ENCODE measurements at regions not wholly inside any gene's neighbourhood (a gene's known extent, or its start where the extent isn't known, plus 50 kb on each side); places are given as distances from the start of the nearest gene placed in this dataset.

DNA sequence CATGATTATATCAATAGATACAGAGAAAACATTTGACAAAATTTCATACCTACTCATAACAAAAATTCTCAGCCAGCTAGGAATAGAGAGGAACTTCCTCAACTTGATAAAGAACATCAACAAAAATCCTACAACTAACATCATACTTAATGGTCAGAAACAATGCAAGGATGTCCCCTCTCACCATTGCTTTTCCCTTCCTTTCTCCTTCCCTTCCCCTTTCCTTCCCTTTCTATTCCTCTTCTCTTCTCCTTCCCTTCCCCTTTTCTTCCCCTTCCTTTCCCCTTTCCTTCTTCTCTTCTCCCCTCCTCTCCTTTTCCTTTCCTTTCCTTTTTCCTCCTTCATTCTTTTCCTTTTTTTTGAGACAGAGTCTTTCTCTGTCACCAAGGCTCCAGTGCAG lies 418.3 kb upstream of the B3GAT1 start:
- no peak for DNase-seq (ENCODE audit: low read depth in 4 of 4, low spot score in 3 of 4)

DNA sequence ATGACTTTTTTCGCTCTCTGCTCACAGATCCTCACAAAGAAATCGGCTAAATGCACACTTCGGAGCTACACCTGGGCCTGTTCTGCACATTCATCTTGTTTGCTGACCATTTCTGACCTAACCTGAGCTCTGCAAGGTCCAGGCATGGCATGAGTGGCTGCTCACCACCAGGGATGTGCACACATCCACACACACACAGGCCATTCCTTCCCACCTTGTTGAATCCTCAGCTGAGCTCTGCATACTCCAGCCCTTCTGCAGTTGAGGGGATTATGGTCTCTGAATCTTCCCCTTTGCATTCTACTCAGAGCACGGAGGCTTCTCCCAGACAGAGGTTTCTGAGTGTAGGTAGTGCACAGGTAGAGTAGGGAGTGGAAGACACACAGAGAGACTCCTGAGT lies 411.9 kb upstream of the B3GAT1 start:
- DNase-seq (ENCODE audit: low read depth in 4 of 4, low spot score in 3 of 4), result no peak

DNA sequence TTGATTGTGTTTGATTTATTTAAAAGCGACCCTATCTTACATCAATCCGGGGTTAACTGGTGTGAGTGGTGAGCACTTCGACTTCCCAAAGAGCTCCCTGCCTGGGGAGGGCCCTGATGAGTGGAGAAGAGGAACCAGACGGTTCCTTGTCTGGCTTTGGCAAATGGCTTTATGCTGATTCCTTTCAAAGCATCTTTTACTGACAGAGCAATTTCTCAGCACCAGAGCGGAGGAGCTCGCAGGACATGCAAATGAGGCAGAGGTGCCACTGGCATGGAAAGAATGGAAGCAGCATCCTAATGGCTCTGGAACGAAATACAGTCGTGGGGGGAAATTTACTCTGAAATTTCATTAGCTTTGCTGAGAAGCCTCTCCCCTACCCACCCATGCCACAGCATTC lies 410.9 kb upstream of the B3GAT1 start:
- no peak for DNase-seq (ENCODE audit: low read depth in 4 of 4, low spot score in 3 of 4)

DNA sequence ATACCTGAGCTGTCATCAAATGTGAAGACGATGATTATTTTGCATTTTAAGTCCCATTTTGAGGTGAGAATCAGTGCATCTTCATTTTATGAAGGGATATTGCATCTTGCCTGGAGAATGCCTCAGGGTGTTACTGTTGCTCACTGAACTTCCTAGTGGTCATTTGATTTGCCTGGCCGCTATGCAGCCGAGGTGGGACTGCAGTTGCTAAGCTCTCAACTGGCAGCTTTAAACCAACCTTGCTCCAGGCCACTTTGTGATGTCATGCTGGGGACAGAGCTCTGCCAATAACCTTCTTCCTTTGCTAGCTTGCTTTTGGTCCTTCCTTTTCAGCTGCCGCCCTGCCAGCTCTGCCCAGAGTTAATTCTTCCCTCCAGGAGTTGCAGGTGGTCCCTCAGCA lies 409.4 kb upstream of the B3GAT1 start:
- no peak for DNase-seq (ENCODE audit: low read depth in 4 of 4, low spot score in 3 of 4)

DNA sequence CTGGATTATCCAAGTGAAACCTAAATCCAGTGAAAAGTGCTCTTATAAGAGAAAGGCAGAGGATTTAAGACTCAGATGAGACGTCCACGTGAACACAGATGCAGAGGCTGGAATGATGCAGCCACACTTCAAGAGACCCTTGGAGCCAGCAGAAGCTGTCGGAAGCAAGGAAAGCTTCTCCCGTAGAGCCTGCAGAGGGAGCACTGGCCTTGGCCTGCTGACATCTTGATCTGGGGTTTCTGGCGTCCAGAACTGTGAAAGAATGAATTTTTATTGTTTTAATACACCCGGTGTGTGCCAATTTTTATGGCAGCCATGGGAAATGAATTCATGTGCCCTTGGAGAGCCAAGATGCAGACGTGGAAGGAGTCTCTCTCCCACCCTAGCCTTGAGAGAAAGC lies 407.0 kb upstream of the B3GAT1 start:
- DNase-seq (ENCODE audit: low read depth in 4 of 4, low spot score in 3 of 4), result no peak

DNA sequence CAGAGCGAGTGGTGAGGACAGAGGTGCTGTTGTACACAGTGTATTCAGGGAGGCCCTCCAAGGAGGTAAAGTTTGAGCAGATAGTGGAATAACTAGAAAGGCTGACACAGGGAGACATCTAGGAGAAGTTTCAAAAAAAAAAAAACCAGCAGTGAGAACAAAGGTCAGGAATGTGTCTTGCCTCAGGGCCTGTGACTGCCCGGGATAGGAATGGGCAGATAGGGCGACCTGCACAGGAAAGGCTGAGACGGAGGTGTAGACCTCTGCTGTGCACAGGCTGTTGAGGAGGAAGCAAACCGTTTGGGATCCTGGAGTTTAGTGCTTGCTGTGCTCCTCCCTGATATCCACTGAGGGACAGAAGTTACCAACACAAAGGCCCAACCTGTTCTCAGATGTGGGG lies 406.5 kb upstream of the B3GAT1 start:
- no peak for DNase-seq (ENCODE audit: low read depth in 4 of 4, low spot score in 3 of 4)

DNA sequence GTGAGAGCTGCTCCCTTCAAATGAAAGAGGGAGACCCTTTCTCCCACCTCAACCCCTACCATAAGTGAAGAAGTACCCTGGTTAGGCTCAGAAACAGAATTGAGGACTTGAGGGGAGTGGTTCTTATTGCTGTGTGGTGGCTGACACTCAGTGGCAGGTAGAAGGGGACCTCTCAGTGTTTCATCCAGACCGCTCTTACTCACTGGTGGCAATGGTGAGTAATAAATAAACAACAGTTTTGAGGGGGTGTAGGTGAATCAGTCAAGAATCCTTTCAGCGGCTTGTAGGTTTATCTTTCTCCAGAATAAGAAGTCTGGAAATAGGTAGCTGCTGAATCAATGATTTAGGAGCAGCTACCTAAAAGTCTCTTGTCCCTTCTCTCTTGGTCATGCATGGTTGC lies 403.4 kb upstream of the B3GAT1 start:
- DNase-seq (ENCODE audit: low read depth in 4 of 4, low spot score in 3 of 4), result no peak

DNA sequence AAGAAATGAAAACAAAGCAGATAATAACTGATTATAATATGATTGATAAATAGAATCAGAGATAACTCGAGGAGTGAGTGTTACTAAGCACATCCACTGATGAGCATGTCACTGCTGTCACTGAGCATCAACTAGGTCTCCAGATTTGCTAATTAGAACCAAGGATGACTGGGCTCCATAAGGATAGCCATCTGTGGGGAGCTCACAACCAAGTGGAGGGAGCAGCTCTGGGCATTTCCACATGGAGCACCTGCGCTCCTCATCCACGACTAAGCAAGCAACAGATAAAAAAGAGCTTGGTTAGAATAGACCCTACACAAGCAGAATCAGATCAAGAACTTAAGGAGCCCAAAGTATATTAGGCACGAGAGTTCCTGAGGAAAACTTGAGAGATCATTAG lies 396.0 kb upstream of the B3GAT1 start:
- DNase-seq (ENCODE audit: low read depth in 4 of 4, low spot score in 3 of 4), result no peak

DNA sequence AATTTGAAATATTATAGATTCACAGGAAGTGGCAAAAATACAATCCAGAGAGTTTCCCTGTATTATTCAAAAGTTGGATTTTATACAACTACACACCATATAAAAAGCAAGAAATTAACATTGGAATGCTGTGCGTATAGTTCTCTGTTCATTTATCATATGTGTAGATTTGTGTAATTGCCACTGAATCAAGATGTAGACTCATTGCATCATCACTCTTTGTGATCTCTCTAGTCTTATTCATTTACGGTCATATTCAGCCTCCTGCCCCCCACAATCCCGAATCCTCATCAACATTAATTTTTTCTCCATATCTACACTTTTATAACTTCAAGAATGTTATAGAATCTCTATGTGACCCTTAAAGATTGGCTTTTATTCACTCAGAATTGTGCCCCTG lies 390.6 kb upstream of the B3GAT1 start:
- DNase-seq (ENCODE audit: low read depth in 4 of 4, low spot score in 3 of 4), result no peak

DNA sequence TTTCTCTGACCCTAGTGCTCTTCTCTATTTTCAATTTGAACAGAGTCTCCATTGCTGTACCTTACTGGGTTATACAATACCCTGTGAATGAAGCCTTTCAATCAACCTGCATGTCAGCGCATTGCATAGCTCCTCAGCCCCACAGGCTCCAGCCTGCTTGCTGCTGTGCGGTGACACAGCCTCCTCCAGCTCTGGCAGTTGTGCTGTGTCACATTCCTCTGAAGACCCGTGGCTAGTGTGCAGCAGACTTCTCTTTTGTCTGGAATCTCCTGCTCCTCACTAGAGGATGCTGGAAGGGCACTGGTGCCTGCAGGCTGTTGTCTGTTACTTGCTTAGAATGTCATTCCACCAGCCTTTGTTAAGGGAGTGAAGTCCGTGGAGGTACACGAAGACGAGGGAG lies 390.1 kb upstream of the B3GAT1 start:
- DNase-seq (ENCODE audit: low read depth in 4 of 4, low spot score in 3 of 4), result no peak

DNA sequence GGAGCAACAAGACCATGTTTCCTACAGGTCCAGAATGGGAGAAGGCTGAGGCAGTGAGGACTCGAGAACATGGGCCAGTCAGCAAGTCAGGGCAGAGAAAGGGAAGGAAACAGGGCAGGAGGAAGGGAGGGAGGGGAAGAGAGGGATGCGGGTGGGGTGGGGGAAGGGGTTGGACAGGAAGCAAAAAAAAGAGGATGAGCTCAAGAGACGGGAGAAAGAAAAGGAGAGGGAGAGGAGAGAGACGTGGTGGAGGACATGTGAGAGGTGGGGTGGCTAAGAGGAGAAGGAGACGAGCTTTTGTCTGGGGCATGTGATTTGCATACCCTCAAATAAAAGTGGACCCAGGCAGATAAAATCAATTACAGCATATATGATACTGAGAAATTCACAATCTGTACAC lies 389.5 kb upstream of the B3GAT1 start:
- DNase-seq (ENCODE audit: low read depth in 4 of 4, low spot score in 3 of 4), result no peak

DNA sequence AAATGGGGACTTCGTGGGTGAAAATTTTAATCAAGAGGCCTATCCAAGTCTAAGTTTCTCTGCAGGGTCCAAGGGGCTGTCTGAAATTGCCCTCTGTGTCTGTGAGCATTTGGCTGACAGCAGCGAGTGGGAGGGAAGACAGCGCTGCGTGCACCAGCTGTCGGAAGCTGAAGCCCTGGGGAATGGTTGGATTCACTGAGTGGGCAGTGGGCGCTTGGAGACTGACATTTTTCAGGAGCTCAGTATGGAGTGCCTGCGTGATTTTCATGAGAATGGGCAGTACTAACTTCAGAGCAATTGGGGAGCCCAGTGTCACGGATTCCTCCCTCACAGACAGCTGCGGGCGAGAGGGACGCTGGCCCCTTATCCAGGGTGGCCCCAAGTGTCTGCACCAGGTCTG lies 388.8 kb upstream of the B3GAT1 start:
- no peak for DNase-seq (ENCODE audit: low read depth in 4 of 4, low spot score in 3 of 4)

DNA sequence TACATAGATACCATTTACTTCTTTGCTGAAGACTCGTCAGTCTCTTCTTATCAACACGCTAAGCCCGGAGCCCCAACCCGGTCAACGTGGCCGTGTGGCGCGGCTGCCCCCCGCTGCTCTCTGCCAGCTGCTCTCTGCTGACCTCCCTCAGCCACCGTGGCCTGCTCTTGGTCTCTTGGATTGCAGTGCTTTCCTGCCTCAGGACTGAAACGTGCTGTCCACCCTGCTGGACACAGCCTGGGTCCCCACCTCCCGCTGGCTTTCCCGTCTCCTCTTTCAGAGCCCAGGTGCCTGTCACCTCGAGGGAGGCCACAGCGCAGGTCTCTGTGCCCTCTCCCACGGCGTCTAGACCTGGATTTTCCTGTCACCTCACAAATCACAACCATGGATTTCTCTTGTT lies 388.1 kb upstream of the B3GAT1 start:
- no peak for DNase-seq (ENCODE audit: low read depth in 4 of 4, low spot score in 3 of 4)

DNA sequence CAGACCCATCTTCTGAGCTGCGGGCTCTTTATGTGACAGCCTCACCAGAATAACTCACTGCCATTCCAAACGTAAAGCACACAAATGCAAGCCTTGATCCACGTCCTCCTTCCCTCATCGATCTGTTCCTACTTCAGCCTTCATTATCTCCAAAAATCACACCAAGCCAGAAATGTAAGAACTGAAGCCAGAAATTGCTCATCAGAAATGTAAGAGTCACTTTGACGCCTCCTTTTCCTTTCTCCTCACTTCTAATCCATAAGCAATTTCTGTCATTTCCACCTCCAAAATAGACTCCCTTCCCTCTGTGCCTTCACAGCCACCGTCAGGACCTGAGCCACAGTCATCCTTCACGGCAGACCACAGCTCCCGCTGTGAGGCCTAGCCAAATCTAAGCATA lies 387.3 kb upstream of the B3GAT1 start:
- DNase-seq (ENCODE audit: low read depth in 4 of 4, low spot score in 3 of 4), result no peak

DNA sequence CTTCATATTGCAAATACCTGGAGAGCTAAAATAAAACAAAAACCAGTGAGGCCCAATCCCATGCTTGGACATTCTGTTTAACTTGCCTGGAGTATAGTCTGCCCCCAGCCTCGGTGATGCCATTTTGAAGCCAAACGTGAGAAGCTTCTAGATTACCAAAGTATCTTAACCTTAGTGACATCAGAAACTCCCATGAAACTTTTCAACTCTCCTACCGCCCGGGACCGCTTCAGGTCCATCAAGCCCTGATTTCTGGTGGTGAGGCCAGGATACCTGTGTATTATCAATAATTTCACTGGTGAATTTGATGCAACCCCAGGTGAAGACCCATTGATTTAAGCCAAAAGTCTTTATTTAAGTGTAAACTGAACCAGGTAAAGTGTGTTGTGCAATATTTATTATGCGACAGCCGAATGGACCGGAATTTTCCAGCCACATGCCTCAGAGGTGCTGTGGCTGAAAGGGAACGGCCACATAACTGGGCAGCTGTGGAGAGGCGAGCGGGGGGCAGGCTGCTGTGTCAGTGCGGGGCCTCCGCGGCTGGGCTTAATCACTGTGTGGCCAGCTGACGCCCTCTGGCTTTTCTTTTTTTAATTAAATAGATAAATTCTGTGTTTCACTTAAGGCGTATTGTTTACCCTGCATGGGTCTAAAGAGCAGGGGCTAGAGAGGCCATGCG lies 385.5 kb upstream of the B3GAT1 start:
- DNase-seq (ENCODE audit: low read depth in 4 of 4, low spot score in 3 of 4), result no peak

DNA sequence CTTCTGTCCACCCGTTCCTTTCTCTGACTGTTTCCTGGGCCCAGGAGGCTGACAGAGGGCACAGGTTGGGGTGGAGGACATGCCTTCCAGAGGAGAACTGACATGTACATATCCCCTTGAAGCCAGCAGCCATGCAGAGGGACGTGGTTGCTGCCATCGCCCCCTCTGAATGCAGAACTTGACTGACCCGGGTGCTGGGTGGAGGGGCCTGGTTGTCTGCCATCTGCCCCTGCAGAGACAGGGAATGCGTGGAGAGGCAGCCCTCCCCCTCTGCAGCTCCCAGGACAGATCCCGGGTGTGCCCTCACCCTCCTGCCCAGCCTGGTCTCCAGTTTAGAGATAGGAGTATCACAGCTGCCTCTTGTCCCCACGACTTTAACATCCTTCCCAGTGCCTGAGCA lies 383.0 kb upstream of the B3GAT1 start:
- no peak for DNase-seq (ENCODE audit: low read depth in 4 of 4, low spot score in 3 of 4)

DNA sequence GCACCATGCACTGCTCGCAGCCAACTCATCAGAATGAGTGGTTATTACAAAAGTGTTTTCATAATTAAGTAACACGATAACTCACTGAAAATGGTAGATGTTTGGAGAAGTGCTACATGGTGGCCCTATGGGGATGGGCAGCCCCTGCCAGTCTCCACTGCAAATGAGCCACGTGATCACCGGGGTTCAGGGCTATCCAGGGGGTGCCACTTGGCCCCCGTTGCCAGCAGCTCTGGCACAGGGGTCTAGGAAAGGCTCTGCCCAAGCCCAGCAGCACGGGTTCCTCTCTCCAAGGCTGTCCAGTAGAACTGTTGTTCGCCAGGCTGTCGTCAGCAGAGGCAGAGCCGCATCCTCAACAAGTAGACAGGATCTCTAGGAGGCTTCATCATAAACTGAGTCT lies 382.1 kb upstream of the B3GAT1 start:
- no peak for DNase-seq (ENCODE audit: low read depth in 4 of 4, low spot score in 3 of 4)

DNA sequence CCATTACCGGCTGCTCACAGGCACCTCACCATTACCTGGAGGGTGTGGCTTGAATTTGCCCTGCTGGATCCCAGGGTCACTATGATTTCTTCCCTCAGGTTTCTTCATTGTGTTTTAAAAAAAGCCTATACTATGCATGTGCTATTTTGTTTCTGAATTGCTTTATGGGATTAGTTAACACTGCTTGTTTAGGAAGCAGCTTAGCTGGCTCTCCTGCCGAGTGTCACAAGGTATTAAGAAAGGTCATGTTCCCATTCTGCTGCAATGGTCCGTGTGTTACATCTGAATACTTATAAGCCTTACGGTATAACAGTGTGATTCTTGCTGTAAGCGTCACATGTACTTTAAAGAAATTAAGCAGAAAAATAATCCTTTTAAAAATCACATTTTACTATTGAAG lies 380.6 kb upstream of the B3GAT1 start:
- DNase-seq (ENCODE audit: low read depth in 4 of 4, low spot score in 3 of 4), result no peak

DNA sequence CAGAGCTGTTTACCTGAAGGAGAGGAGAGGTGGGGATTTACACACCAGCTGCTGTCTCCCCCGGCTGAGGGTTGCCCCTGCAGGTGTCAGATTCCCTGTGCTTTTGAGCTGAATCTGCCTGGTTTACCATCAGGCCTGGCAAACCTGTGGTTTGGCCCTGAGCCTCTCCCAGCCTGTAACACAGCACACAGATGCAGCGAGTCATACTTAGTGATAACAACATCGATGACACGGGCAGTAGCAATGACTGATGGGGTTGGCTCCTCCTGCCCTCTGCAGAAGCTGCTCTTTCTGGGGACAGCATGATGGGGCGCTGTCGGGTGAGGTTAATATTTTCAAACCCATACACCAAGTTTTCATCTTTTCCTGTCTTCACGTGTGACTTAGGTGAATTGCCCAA lies 380.0 kb upstream of the B3GAT1 start:
- DNase-seq (ENCODE audit: low read depth in 4 of 4, low spot score in 3 of 4), result no peak

DNA sequence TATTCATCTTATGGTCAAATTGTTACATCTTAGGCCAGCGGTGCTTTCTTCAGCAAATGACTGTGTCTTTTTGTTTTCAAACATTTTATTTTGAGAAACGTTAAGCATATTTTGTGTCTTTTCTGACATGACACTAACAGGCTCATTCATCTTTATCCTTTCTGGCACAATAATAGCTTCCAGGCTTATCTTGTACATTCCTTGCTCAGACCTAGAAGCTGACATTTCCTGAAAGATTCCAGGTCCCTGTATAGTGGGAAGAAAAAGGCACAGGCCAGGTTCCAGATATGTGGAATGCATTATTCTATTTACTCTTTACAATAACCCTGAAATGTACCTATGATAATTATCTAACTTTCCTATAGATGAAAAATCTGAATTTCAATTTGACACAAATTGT lies 379.1 kb upstream of the B3GAT1 start:
- no peak for DNase-seq (ENCODE audit: low read depth in 4 of 4, low spot score in 3 of 4)

DNA sequence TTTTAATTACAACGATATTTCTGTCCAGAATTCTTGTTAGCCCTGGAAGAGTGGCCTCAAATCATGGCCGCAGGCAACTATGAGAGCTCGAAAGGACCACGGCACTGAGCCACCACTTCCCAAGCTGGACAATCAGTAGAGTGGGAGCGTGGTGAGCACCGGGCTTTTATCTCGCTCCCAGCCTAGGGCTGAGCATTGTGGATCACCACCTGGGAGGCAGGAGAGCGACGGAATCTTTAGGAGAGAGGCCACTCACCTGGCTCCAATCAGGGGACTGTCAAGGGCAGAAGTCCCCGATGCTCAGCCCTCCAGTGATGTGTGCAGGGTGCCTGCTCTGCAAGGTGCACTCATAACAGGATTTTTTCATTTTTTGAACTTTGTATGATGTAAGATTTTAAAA lies 377.1 kb upstream of the B3GAT1 start:
- DNase-seq (ENCODE audit: low read depth in 4 of 4, low spot score in 3 of 4), result no peak

DNA sequence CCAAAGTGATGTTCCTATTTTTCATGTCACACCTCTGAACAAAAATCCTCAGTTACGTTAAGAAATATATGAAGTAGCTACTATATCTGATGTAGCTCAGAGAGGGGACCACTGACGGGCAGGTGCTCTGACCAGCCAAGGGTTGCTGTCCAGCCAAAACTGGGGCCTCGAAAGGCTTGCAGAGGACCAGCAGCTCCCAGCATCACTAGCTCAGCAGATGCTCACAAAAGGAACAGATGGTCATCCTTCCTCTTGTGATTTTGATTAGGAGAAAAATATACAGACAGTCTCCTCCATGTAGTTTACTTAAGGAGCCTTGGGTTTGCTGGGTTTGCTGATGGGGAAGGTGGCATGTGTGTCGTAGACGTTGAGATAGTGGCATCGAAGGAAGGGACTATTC lies 374.6 kb upstream of the B3GAT1 start:
- no peak for DNase-seq (ENCODE audit: low read depth in 4 of 4, low spot score in 3 of 4)

DNA sequence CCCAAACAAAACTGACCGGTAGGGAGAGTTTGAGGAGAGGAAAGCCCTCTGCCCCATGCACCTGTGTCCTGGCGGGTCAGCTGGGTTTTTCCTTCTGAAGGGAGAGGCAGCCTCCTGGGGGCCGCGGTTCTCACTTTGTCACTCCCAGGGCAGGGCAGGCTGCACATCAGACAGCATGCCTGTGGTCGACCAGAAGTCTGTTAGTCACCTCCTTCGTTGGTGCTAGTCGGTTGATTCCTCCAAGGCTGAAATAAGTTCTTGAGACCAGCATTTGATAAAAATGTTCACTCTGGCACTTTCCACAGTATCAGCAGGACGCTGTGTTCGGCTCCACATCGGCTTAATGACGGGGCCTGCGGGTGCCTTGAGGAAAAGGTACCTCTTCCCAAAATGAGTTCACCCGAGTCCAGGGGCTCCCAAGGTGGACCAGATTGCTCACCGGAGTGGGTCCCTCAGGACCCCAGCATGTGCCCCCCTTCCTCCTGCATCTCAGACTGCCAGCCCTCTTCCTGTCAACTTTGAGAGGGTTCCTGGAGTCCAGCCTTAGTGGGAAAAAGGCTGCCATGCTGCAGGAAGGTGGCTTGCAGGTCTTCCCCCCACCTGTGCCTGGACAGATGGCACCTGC lies 373.7 kb upstream of the B3GAT1 start:
- DNase-seq (ENCODE audit: low read depth in 4 of 4, low spot score in 3 of 4), result no peak
